Adrenal gland (tissue), 5 donors: ENCODE measurements at regions not wholly inside any gene's neighbourhood (a gene's known extent, or its start where the extent isn't known, plus 50 kb on each side); places are given as distances from the start of the nearest gene placed in this dataset.

ENCODE experiments used
- CTCF ChIP-seq, 6 experiments: fragments of 450-650 bp in 4 of 6; fragments of 200-600 bp in 2 of 6; sonication (generic) in 1 of 6; IDR thresholded peaks; 1 replicate in 5 of 6; 2 replicates in 1 of 6; pipeline versions ENCODE4 v1.5.1 to v1.8.0; 2016 to 2021; ENCODE audit warnings: antibody characterized with exemption in 6 of 6, mild to moderate bottlenecking in 2 of 6, moderate library complexity in 1 of 6
- POLR2A ChIP-seq, 2 donors: fragments of 450-650 bp; IDR thresholded peaks; one replicate each; pipeline ENCODE4 v1.6.1; 2017; ENCODE audit warnings: antibody characterized with exemption in 2 of 2, mild to moderate bottlenecking in 2 of 2, moderate library complexity in 1 of 2
- donor health status: DM: no; HTN: no; CAD: no.

- no peak for TF ChIP-seq POLR2A (IDR thresholded peaks at IDR 0.05)
- no peak for TF ChIP-seq CTCF (IDR thresholded peaks at IDR 0.05)
Measured at GRCh38 chr5:52727020-52727419, 60.7 kb upstream of the ITGA1 start.
